ENCODE measurements at regions not wholly inside any gene's neighbourhood (a gene's known extent, or its start where the extent isn't known, plus 50 kb on each side); places are given as distances from the start of the nearest gene placed in this dataset.

- DNase-seq, result no peak
These were observed 174.1 kb downstream of the CDH26 start for GRCh38 chr20:60132162-60132826.

- no peak for DNase-seq
These were observed 174.8 kb downstream of the CDH26 start for GRCh38 chr20:60132827-60133670.

GRCh38 chr20:60135276-60135675, 177.1 kb downstream of the CDH26 start:
- no peak for DNase-seq

- DNase-seq, result no peak
These were observed 178.6 kb downstream of the CDH26 start for GRCh38 chr20:60136645-60137401.

- peak; percentile 37 for DNase-seq
These were observed 179.5 kb downstream of the CDH26 start for GRCh38 chr20:60137657-60138245.

- peak; percentile 40 for DNase-seq
These were observed 180.3 kb downstream of the CDH26 start for GRCh38 chr20:60138256-60139220.

GRCh38 chr20:60139663-60140446, 181.6 kb downstream of the CDH26 start:
- DNase-seq, result no peak

- DNase-seq, result no peak
These were observed 184.4 kb downstream of the CDH26 start for GRCh38 chr20:60142587-60142986.

GRCh38 chr20:60143261-60143842, 185.1 kb downstream of the CDH26 start:
- DNase-seq, result no peak

GRCh38 chr20:60144404-60144803, 186.2 kb downstream of the CDH26 start:
- no peak for DNase-seq

GRCh38 chr20:60144974-60145527, 186.8 kb downstream of the CDH26 start:
- no peak for DNase-seq

GRCh38 chr20:60147004-60147403, 188.8 kb downstream of the CDH26 start:
- no peak for DNase-seq

GRCh38 chr20:60148885-60149284, 190.7 kb downstream of the CDH26 start:
- DNase-seq, result no peak

GRCh38 chr20:60152792-60153191, 194.6 kb downstream of the CDH26 start:
- no peak for DNase-seq

GRCh38 chr20:60160451-60161145, 202.4 kb downstream of the CDH26 start:
- DNase-seq, result no peak

GRCh38 chr20:60167812-60168211, 209.6 kb downstream of the CDH26 start:
- DNase-seq, result no peak

- DNase-seq, result no peak
These were observed 210.7 kb downstream of the CDH26 start for GRCh38 chr20:60168963-60169362.

- no peak for DNase-seq
These were observed 211.9 kb downstream of the CDH26 start for GRCh38 chr20:60170116-60170515.

GRCh38 chr20:60171313-60171712, 213.1 kb downstream of the CDH26 start:
- DNase-seq, result no peak

GRCh38 chr20:60171738-60172137, 213.5 kb downstream of the CDH26 start:
- no peak for DNase-seq

All from CD4-positive, alpha-beta T cell treated with Interleukin-21 for 1 hour (primary cell).